IMR-90 (cell line): ENCODE measurements at regions not wholly inside any gene's neighbourhood (a gene's known extent, or its start where the extent isn't known, plus 50 kb on each side); places are given as distances from the start of the nearest gene placed in this dataset.

Source experiments
- ATAC-seq: fragments of 200-7000 bp; cut with Tn5 transposase; 2 replicates; pipeline ENCODE4 v1.9.1; 2020; ENCODE audit warnings: low read depth, mild to moderate bottlenecking, moderate library complexity
- BruUV-seq: library from RNA; stranded (reverse); fragments of 400-500 nt; replicated peaks from 2 replicates; lab custom pipeline; 2021; lab: Mats Ljungman, UMichigan
- CTCF ChIA-PET: fragments of 300-600 bp; formaldehyde crosslinking; extraction: SDS; loops from one replicate; lab custom pipeline; 2021; ENCODE audit warnings: antibody characterized with exemption; lab: Yijun Ruan, JAX
- POLR2A ChIA-PET: fragments of 300-600 bp; sonication (Branson Sonifier 250); formaldehyde crosslinking; loops from one replicate; lab custom pipeline; 2022; ENCODE audit warnings: antibody characterized with exemption; ENCODE audit not compliant: unreplicated experiment; lab: Charles Lee
- DNase-seq: peaks from one replicate; pipeline ENCODE4 v3.0.0; 2013
- H2AFZ ChIP-seq: replicated peaks from 2 replicates; pipeline ENCODE3; 2013; ENCODE audit warnings: low read length, mild to moderate bottlenecking; ENCODE audit not compliant: poor library complexity
- H2AK5ac ChIP-seq: 2 replicates; pipeline ENCODE4 v1.6.1; 2013; ENCODE audit warnings: low read depth, low read length, inconsistent platforms
- H2AK9ac ChIP-seq: replicated peaks from 2 replicates; pipeline ENCODE3; 2013; ENCODE audit warnings: mild to moderate bottlenecking, low read depth, low read length, moderate library complexity; ENCODE audit not compliant: poor library complexity
- H2BK120ac ChIP-seq: 2 replicates; pipeline ENCODE4 v1.6.1; 2013; ENCODE audit warnings: low read depth, low read length, inconsistent platforms
- H2BK15ac ChIP-seq: 3 replicates; pipeline ENCODE4 v1.6.1; 2013; ENCODE audit warnings: low read depth, low read length, inconsistent platforms
- H2BK20ac ChIP-seq: 2 replicates; pipeline ENCODE4 v1.6.1; 2013; ENCODE audit warnings: low read depth, mild to moderate bottlenecking, inconsistent platforms, low read length, moderate library complexity
- H2BK5ac ChIP-seq: 2 replicates; pipeline ENCODE4 v1.6.1; 2013; ENCODE audit warnings: mild to moderate bottlenecking, low read depth, low read length, inconsistent platforms; ENCODE audit not compliant: poor library complexity, severe bottlenecking
- H3K14ac ChIP-seq: replicated peaks from 2 replicates; pipeline ENCODE4 v1.6.1; 2013; ENCODE audit warnings: low read depth, low read length, inconsistent platforms
- H3K18ac ChIP-seq: 2 replicates; pipeline ENCODE4 v1.6.1; 2013; ENCODE audit warnings: low read depth, low read length, control low read depth
- H3K23ac ChIP-seq: 2 replicates; pipeline ENCODE4 v1.6.1; 2013; ENCODE audit warnings: low read depth, low read length, inconsistent platforms
- H3K27ac ChIP-seq: 2 replicates; pipeline ENCODE4 v1.5.1; 2013; ENCODE audit warnings: mild to moderate bottlenecking, control low read depth, low read length; ENCODE audit not compliant: insufficient read depth
- H3K27me3 ChIP-seq: 2 replicates; pipeline ENCODE4 v1.6.1; 2013; ENCODE audit warnings: low read length; ENCODE audit not compliant: control insufficient read depth, insufficient read depth
- H3K36me3 ChIP-seq: 2 replicates; pipeline ENCODE4 v1.6.1; 2013; ENCODE audit warnings: low read length, mixed read lengths; ENCODE audit not compliant: control insufficient read depth, insufficient read depth
- H3K4ac ChIP-seq: 2 replicates; pipeline ENCODE4 v1.6.1; 2013; ENCODE audit warnings: low read depth, low read length, inconsistent platforms
- H3K4me1 ChIP-seq: 2 replicates; pipeline ENCODE4 v1.6.1; 2013; ENCODE audit warnings: low read length, mixed read lengths; ENCODE audit not compliant: control insufficient read depth, insufficient read depth
- H3K4me2 ChIP-seq: 2 replicates; pipeline ENCODE4 v1.6.1; 2013; ENCODE audit warnings: low read depth, mild to moderate bottlenecking, control low read depth, low read length, moderate library complexity
- H3K4me3 ChIP-seq: 2 replicates; pipeline ENCODE4 v1.5.1; 2013; ENCODE audit warnings: low read depth, mild to moderate bottlenecking, control low read depth, low read length, moderate library complexity; ENCODE audit not compliant: insufficient read depth
- H3K56ac ChIP-seq: 2 replicates; pipeline ENCODE4 v1.6.1; 2013; ENCODE audit warnings: low read length, inconsistent platforms; ENCODE audit not compliant: insufficient read depth; ENCODE audit errors: extremely low read depth
- H3K79me1 ChIP-seq, 2 experiments: 2 replicates each; pipeline ENCODE4 v1.6.1; 2013; ENCODE audit warnings: low read length in 2 of 2, inconsistent platforms in 1 of 2, low read depth in 1 of 2
- H3K9ac ChIP-seq: 2 replicates; pipeline ENCODE4 v1.6.1; 2013; ENCODE audit warnings: low read depth, low read length, control low read depth
- H3K9me1 ChIP-seq: 2 replicates; pipeline ENCODE4 v1.6.1; 2013; ENCODE audit warnings: low read length, inconsistent platforms; ENCODE audit not compliant: insufficient read depth
- H3K9me3 ChIP-seq: 2 replicates; pipeline ENCODE4 v1.6.1; 2013; ENCODE audit warnings: low read length; ENCODE audit not compliant: control insufficient read depth, insufficient read depth
- H4K20me1 ChIP-seq: 2 replicates; pipeline ENCODE4 v1.6.1; 2013; ENCODE audit warnings: low read length, inconsistent platforms; ENCODE audit not compliant: insufficient read depth
- H4K5ac ChIP-seq: 2 replicates; pipeline ENCODE4 v1.6.1; 2013; ENCODE audit warnings: mild to moderate bottlenecking, low read depth, low read length, control low read depth
- H4K8ac ChIP-seq, 2 experiments: 2 replicates each; pipeline ENCODE4 v1.6.1; 2013; ENCODE audit warnings: low read depth in 2 of 2, low read length in 2 of 2, control low read depth in 1 of 2, inconsistent platforms in 1 of 2
- H4K91ac ChIP-seq: 2 replicates; pipeline ENCODE4 v1.6.1; 2013; ENCODE audit warnings: low read depth, low read length, inconsistent platforms; ENCODE audit not compliant: insufficient read depth
- FOS ChIP-seq: fragments of 150-350 bp; IDR thresholded peaks from 2 replicates; pipeline ENCODE4 v1.6.1; 2016; ENCODE audit warnings: low read depth, low read length
- MXI1 ChIP-seq: IDR thresholded peaks from 2 replicates; pipeline ENCODE4 v1.6.1; 2012; ENCODE audit warnings: low read depth, mild to moderate bottlenecking, low read length, moderate library complexity, borderline replicate concordance
- RCOR1 ChIP-seq: IDR thresholded peaks from 2 replicates; pipeline ENCODE4 v1.6.1; 2012; ENCODE audit warnings: mild to moderate bottlenecking, low read length, improper control_type of control experiment; ENCODE audit not compliant: insufficient replicate concordance
- SMC3 ChIP-seq: fragments of 150-350 bp; IDR thresholded peaks from 2 replicates; pipeline ENCODE4 v1.6.1; 2016; ENCODE audit warnings: low read depth, mild to moderate bottlenecking, antibody characterized with exemption, low read length, moderate library complexity
- WGBS, 2 experiments: methylation state at CpG; one replicate each; pipeline versions ENCODE4 v1.1.5 to v1.1.7; 2013; ENCODE audit warnings: missing lambda C conversion rate in 2 of 2; ENCODE audit not compliant: insufficient read length in 1 of 2; ENCODE audit errors: extremely low coverage in 2 of 2; 5-methylcytosine and 5-hydroxymethylcytosine counted together
- dilution Hi-C: fragments of 300-500 bp; cut with HindIII; formaldehyde crosslinking; loops from one replicate; pipeline ENCODE4 v1.14.3; 2018; ENCODE audit warnings: low sequenced_read_pairs; ENCODE audit not compliant: unreplicated experiment
- in situ Hi-C: fragments of 300-500 bp; cut with MboI; formaldehyde crosslinking; loops from 3 replicates; pipeline ENCODE4 v1.14.3; 2019; ENCODE audit warnings: low sequenced_read_pairs, inconsistent platforms, mixed read lengths
- intact Hi-C: fragments of 100-400 bp; cut with micrococcal nuclease; formaldehyde crosslinking; loops from 2 replicates; pipeline ENCODE4 v1.10.0; 2022

DNA sequence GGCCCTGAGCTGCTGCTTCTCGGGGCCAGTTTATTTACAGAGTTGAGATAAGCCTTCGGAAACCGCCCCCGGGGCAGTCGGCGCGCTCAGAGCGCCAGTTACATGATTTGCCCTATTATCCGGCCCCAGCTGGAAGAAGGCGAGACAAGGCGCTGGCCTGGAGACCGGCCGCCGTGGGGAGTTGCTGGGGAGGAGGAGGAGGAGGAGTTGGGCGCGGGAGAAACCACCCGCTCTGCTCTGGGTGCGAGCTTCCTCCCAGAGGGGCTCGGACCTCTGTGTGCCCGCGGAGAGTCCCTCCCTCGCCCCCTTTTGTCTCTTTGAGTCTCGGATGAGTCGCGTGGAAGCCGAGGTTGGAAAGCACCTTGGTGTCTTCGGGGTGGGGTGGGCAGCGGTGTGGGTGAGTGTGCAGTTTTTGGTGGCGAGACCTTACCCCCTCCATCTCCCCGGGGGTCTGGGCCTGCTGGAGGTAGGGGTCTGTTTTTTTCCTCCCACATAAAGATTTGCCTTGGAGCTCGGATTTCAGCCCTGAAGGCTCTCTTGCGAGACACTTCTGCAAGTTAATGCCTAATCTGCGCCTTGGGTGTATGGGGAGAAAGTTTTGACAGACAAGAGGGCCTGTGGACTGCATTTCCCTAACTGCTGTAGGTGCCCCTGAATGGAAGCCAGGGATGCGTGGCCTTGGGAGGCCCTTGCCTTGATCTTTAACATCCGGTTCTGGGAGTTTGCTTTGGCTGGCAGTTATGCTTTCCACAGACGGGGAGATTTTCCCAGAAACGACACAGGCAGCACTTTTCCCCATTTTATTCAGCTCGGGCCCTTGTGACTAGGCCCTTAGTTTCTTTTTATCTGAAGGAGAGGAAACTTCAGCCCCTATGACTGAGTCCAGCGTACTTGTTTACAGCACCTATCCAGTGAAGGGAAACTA, 80.0 kb downstream of the NDUFS5 start:
- peak overlapping the region; percentile 94 for H3K14ac ChIP-seq
- no peaks in the 10 kb centered on the region for H3K27me3 ChIP-seq
- peak overlapping the region; percentile 92 for H3K4ac ChIP-seq
- peaks cover 9 to 41% of the 10 kb centered on the region in 2 experiments; a peak in 3 of 4 replicates for H3K79me1 ChIP-seq
- BruUV-seq = no TSS peak
- ATAC-seq (peak; percentile 6), DNase-seq (no peak)
- H3K27ac ChIP-seq = peak overlapping the region; percentile 97
- in situ Hi-C loops = no loop called here
- TF ChIP-seq FOS = no peak
- no peak for TF ChIP-seq MXI1
- TF ChIP-seq RCOR1 = no peak
- TF ChIP-seq SMC3 = no peak
- H2AK5ac ChIP-seq = peak overlapping the region; percentile 24
- intact Hi-C loops = loop anchor here (2.0 to 5.0 kb wide), 2 partner anchors 36 to 305 kb away; no protein-coding TSS in a partner anchor
- H2BK5ac ChIP-seq = peak overlapping the region; percentile 93
- H3K4me3 ChIP-seq = peak overlapping the region; percentile 95
- dilution Hi-C loops = no loop called here
- H3K18ac ChIP-seq = peak overlapping the region; percentile 87
- peaks cover 26% of the 10 kb centered on the region for H3K4me1 ChIP-seq
- H3K9me1 ChIP-seq = peaks cover 16% of the 10 kb centered on the region
- H2BK20ac ChIP-seq = peak overlapping the region; percentile 2; the same call in 1 of the 2 replicates
- no peak overlapping the region for H2BK15ac ChIP-seq
- POLR2A ChIA-PET = interaction anchor here (0.6 kb wide), 2 partner anchors 87 to 470 kb away, joined by 4 read pairs; no protein-coding TSS in a partner anchor
- H4K20me1 ChIP-seq = peaks cover 28% of the 10 kb centered on the region; the same call in 1 of the 2 replicates
- no peaks in the 10 kb centered on the region for H3K36me3 ChIP-seq
- H4K5ac ChIP-seq = peak overlapping the region; percentile 22
- peak overlapping the region; percentile 88 for H3K56ac ChIP-seq
- peak overlapping the region; percentile 83 for H4K91ac ChIP-seq
- H2BK120ac ChIP-seq = peak overlapping the region; percentile 10
- peak overlapping the region; percentile 87 for H2AFZ ChIP-seq
- H3K4me2 ChIP-seq = peak overlapping the region; percentile 80
- peak overlapping the region; percentile 49 to 66 for H4K8ac ChIP-seq
- H3K9ac ChIP-seq = peak overlapping the region; percentile 71
- H3K23ac ChIP-seq = peak overlapping the region; percentile 87
- CTCF ChIA-PET = interaction anchor here (1.4 to 1.5 kb wide), 2 partner anchors 86 to 433 kb away, joined by 3 read pairs; no protein-coding TSS in a partner anchor
- WGBS, 2 experiments = 0% methylated on average over 1 of the region's 39 CpGs; no CpG with 5 or more reads in 1 of the 2 experiments
- peak overlapping the region; percentile 76 for H2AK9ac ChIP-seq
- no peaks in the 10 kb centered on the region for H3K9me3 ChIP-seq
